Mucosa of descending colon (tissue), 3 donors: ENCODE measurements at regions not wholly inside any gene's neighbourhood (a gene's known extent, or its start where the extent isn't known, plus 50 kb on each side); places are given as distances from the start of the nearest gene placed in this dataset.

Experiments used
- ATAC-seq: fragments of 200-7000 bp; cut with Tn5 transposase; one replicate; pipeline ENCODE4 v1.9.1; 2020; ENCODE audit warnings: mild to moderate bottlenecking, moderate library complexity
- DNase-seq, 3 donors: peaks; one replicate each; pipeline ENCODE4 v3.0.0-alpha.2; 2020
- H3K36me3 ChIP-seq: fragments of 200-600 bp; one replicate; pipeline ENCODE4 v1.8.0; 2021; ENCODE audit warnings: low read depth, mild to moderate bottlenecking
- H3K4me1 ChIP-seq: fragments of 200-600 bp; one replicate; pipeline ENCODE4 v1.8.0; 2021; ENCODE audit warnings: low read depth, mild to moderate bottlenecking
- H3K4me3 ChIP-seq: fragments of 200-600 bp; one replicate; pipeline ENCODE4 v1.8.0; 2021; ENCODE audit warnings: mild to moderate bottlenecking
- H3K9me3 ChIP-seq: fragments of 200-600 bp; one replicate; pipeline ENCODE4 v1.8.0; 2021; ENCODE audit warnings: mild to moderate bottlenecking
- CTCF ChIP-seq: fragments of 200-600 bp; IDR thresholded peaks from one replicate; pipeline ENCODE4 v1.8.0; 2022; ENCODE audit warnings: antibody characterized with exemption, mild to moderate bottlenecking
- intact Hi-C, 2 donors: fragments of 100-400 bp; cut with DNase I in 1 of 2; cut with micrococcal nuclease in 1 of 2; formaldehyde crosslinking; loops; one replicate each; pipeline versions ENCODE4 v1.11.0 to v1.11.1; 2022; cut with DNase I, micrococcal nuclease
- donor health status: DM: no; HTN: no; CAD: no; lungs with moderate emphysema.
- donor health status: DM: no; HTN: no; CAD: no.
- donor health status: DM: no; HTN: yes; CAD: no.

- H3K36me3 ChIP-seq: no peaks in the 10 kb centered on the region
- H3K9me3 ChIP-seq: no peaks in the 10 kb centered on the region
- no peak overlapping the region for H3K4me3 ChIP-seq
- no peak for TF ChIP-seq CTCF
- no peak for ATAC-seq
- DNase-seq: no peak
- no peaks in the 10 kb centered on the region for H3K4me1 ChIP-seq
- intact Hi-C loops: loop anchor here in 1 of 2 donors (10.0 kb wide), 1 partner anchor 133 kb away; no protein-coding TSS in a partner anchor
Observed at GRCh38 chr10:4511509-4511908, 314.5 kb upstream of the AKR1E2 start.

DNA sequence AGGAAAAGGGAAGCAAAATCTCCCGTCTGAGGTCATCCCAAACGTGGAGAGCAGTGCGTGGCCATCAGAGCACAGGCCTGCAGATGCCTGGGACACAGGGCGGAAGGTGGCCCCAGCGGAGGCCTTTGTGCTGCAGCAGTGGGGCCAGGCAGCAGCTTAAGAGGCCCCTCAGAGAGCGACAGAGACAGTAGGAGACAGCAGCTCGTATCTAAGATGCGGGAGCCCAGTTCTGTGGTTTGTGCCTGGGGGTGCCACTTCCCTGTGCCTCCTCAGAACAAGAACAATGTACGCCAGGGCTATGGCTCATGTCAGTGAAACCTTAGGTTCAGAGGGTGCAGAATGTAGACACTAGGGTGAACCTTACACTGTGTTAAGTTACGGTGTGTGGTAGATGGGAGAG lies 316.6 kb upstream of the AKR1E2 start:
- Histone ChIP-seq H3K4me3 (no peak overlapping the region), H3K36me3 (no peaks in the 10 kb centered on the region), H3K4me1 (no peaks in the 10 kb centered on the region), H3K9me3 (no peaks in the 10 kb centered on the region)
- intact Hi-C loops: no loop called here
- DNase-seq: no peak
- ATAC-seq: no peak
- no peak for TF ChIP-seq CTCF

DNA sequence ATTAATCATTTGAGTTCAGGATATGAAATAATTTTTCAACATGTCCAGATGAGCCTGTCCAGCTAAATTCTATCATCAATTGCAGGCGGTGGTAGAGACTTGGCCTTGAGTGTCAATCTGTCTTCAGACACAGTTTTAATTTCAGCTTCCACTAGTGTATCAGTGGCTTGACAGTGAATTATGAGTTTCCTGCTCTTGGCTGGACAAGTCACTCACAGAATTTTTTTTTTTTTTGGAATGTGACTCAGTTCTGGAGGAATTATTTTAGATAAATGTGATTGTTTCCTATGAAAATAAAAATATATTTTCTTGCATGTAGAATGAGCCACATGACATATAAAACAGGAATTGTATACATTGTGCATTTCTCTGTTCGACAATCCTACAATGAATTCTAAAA lies 319.9 kb upstream of the AKR1E2 start:
- Histone ChIP-seq H3K9me3 (no peaks in the 10 kb centered on the region), H3K4me3 (no peak overlapping the region), H3K36me3 (no peaks in the 10 kb centered on the region), H3K4me1 (no peaks in the 10 kb centered on the region)
- intact Hi-C loops: no loop called here
- no peak for TF ChIP-seq CTCF
- ATAC-seq (no peak), DNase-seq (no peak)

DNA sequence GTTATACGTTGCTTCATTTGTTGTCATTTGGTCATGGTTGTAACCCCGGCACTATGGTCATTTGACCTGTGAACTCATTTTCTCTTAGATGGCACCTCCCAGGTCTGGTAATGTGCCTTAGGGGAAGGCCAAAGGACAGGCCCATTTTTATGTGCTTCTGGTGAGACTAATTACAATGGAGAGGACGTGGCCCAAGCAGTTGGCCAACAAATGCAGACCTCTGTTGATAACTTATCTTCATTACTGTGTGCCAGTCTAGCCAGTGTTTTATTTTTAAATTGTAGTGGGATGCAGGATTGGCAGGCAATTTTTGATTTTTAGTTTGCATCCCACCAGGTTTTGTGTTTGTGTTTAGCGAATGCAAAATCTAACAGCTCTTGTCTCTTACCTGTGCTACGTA lies 321.5 kb upstream of the AKR1E2 start:
- no peak for DNase-seq
- Histone ChIP-seq H3K4me3 (no peak overlapping the region), H3K9me3 (no peaks in the 10 kb centered on the region), H3K4me1 (no peaks in the 10 kb centered on the region), H3K36me3 (no peaks in the 10 kb centered on the region)
- ATAC-seq: no peak
- intact Hi-C loops: no loop called here
- no peak for TF ChIP-seq CTCF

GRCh38 chr10:4503076-4503475 lies 322.9 kb upstream of the AKR1E2 start:
- no peak for ATAC-seq
- intact Hi-C loops: no loop called here

More at GRCh38 chr10:4503076-4503475, 322.9 kb upstream of the AKR1E2 start:
- H3K36me3 ChIP-seq: no peaks in the 10 kb centered on the region
- TF ChIP-seq CTCF: no peak
- DNase-seq: no peak
- H3K4me3 ChIP-seq: no peak overlapping the region
- no peaks in the 10 kb centered on the region for H3K9me3 ChIP-seq
- H3K4me1 ChIP-seq: no peaks in the 10 kb centered on the region
